Omental fat pad (tissue), 3 donors: ENCODE measurements at regions not wholly inside any gene's neighbourhood (a gene's known extent, or its start where the extent isn't known, plus 50 kb on each side); places are given as distances from the start of the nearest gene placed in this dataset.

Experiments
- ATAC-seq: fragments of 150-250 bp; one replicate; pipeline ENCODE4 v1.9.1; 2016; ENCODE audit warnings: mild to moderate bottlenecking, moderate library complexity; ENCODE audit not compliant: low FRiP score
- DNase-seq: peaks from one replicate; pipeline ENCODE4 v3.0.0-alpha.2; 2019; ENCODE audit warnings: low spot score
- CTCF ChIP-seq, 3 donors: fragments of 450-650 bp; IDR thresholded peaks; one replicate each; pipeline ENCODE4 v1.5.1; 2016 to 2017; ENCODE audit warnings: antibody characterized with exemption in 3 of 3, mild to moderate bottlenecking in 3 of 3, moderate library complexity in 2 of 3

GRCh38 chr2:42965910-42966309 lies 173.5 kb upstream of the HAAO start:
- no peak for ATAC-seq
- TF ChIP-seq CTCF (IDR thresholded peaks at IDR 0.05): no peak
- no peak for DNase-seq

DNA sequence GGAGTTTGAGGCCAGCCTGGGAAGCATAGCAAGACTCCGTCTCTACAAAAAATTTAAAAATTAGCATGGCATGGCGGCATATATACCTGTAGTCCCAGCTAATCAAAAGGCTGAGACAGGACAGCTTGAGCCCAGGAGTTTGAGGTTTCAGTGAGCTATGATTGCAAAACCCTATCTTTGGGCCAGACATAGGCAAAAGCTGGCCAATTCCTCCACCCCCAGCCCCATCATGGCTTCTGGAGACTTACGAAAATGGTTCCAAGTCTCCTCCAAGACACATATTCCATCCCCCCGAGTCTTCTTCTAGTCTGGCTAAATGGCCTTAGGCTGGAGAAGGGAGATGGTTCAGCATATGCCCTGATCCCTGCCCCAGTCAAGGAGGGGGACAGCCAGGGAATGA lies 172.8 kb upstream of the HAAO start:
- ATAC-seq (no peak), DNase-seq (no peak)
- no peak for TF ChIP-seq CTCF (IDR thresholded peaks at IDR 0.05)

DNA sequence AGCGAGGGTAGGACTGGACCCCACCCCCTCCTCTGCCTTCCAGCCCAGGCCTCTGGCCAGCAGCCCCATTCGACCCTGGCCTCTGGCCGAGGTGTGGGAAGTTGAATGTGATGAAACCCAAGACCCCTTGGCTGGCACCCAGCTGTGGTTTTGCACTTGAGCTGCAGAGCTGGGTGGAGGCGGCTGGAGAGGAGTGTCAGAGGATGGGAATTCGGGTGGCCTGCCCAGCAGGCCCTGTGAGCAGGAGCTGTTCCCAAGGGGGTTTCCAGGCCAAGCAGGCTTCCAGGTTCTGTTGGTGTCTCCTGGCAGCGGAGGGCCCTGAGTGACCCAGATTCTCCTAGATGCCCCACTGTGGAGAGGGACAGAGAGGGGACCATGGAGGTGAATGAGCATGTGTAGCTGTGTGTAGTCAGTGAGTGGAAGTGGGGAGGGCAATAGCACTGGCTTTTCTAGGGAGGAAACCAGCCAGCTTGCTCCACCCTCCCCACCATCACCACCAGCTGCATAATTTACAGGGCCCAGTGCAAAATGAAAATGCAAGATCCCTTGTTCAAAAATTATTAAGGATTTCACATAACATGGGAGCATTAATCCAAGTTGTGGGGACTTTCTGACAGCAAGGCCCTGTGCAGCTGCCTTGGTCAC lies 172.2 kb upstream of the HAAO start:
- ATAC-seq (peak; percentile 75), DNase-seq (no peak)
- no peak for TF ChIP-seq CTCF (IDR thresholded peaks at IDR 0.05)

GRCh38 chr2:42963452-42964068 lies 171.2 kb upstream of the HAAO start:
- TF ChIP-seq CTCF (IDR thresholded peaks at IDR 0.05): no peak
- ATAC-seq (no peak), DNase-seq (no peak)

DNA sequence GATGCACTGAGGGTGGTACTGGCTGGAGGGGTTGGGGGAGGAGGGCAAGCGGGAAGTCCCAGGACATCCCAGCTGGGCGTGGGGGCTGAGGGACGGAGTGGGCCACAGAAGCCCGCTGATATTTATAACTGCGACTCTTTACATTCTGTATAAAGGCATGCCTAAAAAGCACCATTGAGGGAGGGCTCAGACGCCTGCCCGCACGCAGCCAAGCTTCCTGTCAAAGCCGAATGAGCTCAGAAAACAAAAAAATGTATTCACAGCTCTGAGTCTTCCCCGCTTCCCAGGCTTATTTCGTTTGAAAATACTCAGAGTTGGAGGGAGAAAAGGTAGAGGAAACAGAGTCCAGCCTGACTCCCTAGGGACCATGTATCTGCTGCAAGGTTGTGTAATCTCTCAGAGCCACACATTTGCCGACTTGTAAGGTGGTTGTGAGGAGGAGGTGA lies 170.1 kb upstream of the HAAO start:
- no peak for ATAC-seq
- TF ChIP-seq CTCF (IDR thresholded peaks at IDR 0.05): no peak
- DNase-seq: no peak

- ATAC-seq (no peak), DNase-seq (no peak)
- no peak for TF ChIP-seq CTCF (IDR thresholded peaks at IDR 0.05)
Measured at GRCh38 chr2:42961961-42962360, 169.6 kb upstream of the HAAO start.

GRCh38 chr2:42961385-42961811 lies 169.0 kb upstream of the HAAO start:
- DNase-seq (no peak), ATAC-seq (no peak)

More at GRCh38 chr2:42961385-42961811, 169.0 kb upstream of the HAAO start:
- TF ChIP-seq CTCF (IDR thresholded peaks at IDR 0.05): no peak
